ENCODE measurements at regions not wholly inside any gene's neighbourhood (a gene's known extent, or its start where the extent isn't known, plus 50 kb on each side); places are given as distances from the start of the nearest gene placed in this dataset.

DNA sequence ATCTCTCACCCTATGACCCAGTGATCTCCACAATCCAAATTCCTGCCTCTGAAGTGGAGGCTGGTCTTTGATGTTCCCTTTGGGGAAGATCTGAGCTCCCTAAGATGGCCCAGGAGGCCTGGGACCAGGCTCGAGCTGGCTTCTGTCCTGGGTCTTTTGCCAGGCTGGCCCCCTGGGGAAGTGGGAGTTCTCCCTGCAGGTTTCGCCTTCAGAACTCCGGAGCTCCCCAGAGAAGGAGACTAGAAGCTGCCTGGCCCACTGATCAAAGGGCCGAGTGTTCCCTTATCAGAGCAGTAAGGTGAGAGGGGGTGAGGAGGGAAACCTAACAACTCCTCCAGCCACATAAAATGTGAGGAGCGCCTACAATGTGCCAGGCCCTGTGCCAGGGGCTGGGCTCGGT lies 147.1 kb downstream of the IRF8 start:
- in situ Hi-C loops (cut with HindIII; ENCODE audit: low pct_unique_long_range_greater_than_20kb, low sequenced_read_pairs) (no loop called here), intact Hi-C loops (cut with micrococcal nuclease; ENCODE audit: unreplicated experiment) (no loop called here)
- POLR2A ChIA-PET, result no interaction called here
- no TSS peak for BruUV-seq (replicated peaks)
- Histone ChIP-seq H3K9me3 (ENCODE audit: control insufficient read depth, insufficient read depth, low read depth, low read length) (no peaks in the 10 kb centered on the region), H3K4me1 (ENCODE audit: control insufficient read depth, insufficient read depth, low read length) (no peaks in the 10 kb centered on the region), H3K36me3 (ENCODE audit: control insufficient read depth, insufficient read depth, low read length) (no peaks in the 10 kb centered on the region), H3K27ac (ENCODE audit: low read length) (no peak overlapping the region), H3K27me3 (ENCODE audit: control insufficient read depth, insufficient read depth, low read length) (no peaks in the 10 kb centered on the region), H3K4me3 (ENCODE audit: low read depth in 2 of 2, low read length in 2 of 2) (no peak overlapping the region)
- ATAC-seq, result no peak
- CTCF ChIA-PET, result interaction anchor here (0.6 kb wide), 2 partner anchors 148 to 196 kb away, joined by 3 to 4 read pairs; no protein-coding TSS in a partner anchor
- no peak for DNase-seq (ENCODE audit: low read depth, low spot score)
- TF ChIP-seq, protein P1, sequence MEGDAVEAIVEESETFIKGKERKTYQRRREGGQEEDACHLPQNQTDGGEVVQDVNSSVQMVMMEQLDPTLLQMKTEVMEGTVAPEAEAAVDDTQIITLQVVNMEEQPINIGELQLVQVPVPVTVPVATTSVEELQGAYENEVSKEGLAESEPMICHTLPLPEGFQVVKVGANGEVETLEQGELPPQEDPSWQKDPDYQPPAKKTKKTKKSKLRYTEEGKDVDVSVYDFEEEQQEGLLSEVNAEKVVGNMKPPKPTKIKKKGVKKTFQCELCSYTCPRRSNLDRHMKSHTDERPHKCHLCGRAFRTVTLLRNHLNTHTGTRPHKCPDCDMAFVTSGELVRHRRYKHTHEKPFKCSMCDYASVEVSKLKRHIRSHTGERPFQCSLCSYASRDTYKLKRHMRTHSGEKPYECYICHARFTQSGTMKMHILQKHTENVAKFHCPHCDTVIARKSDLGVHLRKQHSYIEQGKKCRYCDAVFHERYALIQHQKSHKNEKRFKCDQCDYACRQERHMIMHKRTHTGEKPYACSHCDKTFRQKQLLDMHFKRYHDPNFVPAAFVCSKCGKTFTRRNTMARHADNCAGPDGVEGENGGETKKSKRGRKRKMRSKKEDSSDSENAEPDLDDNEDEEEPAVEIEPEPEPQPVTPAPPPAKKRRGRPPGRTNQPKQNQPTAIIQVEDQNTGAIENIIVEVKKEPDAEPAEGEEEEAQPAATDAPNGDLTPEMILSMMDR (IDR thresholded peaks at IDR 0.05), result no peak
- TF ChIP-seq POLR2AphosphoS5 (IDR thresholded peaks at IDR 0.05; ENCODE audit: low read depth, low read length) (no peak), SIN3A (IDR thresholded peaks at IDR 0.05; ENCODE audit: borderline replicate concordance, insufficient read depth, low read depth, low read length) (no peak), TCF7L2 (IDR thresholded peaks at IDR 0.05; ENCODE audit: low read depth, low read length) (no peak)
- TF ChIP-seq, protein P2, sequence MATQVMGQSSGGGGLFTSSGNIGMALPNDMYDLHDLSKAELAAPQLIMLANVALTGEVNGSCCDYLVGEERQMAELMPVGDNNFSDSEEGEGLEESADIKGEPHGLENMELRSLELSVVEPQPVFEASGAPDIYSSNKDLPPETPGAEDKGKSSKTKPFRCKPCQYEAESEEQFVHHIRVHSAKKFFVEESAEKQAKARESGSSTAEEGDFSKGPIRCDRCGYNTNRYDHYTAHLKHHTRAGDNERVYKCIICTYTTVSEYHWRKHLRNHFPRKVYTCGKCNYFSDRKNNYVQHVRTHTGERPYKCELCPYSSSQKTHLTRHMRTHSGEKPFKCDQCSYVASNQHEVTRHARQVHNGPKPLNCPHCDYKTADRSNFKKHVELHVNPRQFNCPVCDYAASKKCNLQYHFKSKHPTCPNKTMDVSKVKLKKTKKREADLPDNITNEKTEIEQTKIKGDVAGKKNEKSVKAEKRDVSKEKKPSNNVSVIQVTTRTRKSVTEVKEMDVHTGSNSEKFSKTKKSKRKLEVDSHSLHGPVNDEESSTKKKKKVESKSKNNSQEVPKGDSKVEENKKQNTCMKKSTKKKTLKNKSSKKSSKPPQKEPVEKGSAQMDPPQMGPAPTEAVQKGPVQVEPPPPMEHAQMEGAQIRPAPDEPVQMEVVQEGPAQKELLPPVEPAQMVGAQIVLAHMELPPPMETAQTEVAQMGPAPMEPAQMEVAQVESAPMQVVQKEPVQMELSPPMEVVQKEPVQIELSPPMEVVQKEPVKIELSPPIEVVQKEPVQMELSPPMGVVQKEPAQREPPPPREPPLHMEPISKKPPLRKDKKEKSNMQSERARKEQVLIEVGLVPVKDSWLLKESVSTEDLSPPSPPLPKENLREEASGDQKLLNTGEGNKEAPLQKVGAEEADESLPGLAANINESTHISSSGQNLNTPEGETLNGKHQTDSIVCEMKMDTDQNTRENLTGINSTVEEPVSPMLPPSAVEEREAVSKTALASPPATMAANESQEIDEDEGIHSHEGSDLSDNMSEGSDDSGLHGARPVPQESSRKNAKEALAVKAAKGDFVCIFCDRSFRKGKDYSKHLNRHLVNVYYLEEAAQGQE (IDR thresholded peaks at IDR 0.05; ENCODE audit: insufficient read depth in 1 of 2, low read depth in 2 of 2, low read length in 1 of 2), result no peak

DNA sequence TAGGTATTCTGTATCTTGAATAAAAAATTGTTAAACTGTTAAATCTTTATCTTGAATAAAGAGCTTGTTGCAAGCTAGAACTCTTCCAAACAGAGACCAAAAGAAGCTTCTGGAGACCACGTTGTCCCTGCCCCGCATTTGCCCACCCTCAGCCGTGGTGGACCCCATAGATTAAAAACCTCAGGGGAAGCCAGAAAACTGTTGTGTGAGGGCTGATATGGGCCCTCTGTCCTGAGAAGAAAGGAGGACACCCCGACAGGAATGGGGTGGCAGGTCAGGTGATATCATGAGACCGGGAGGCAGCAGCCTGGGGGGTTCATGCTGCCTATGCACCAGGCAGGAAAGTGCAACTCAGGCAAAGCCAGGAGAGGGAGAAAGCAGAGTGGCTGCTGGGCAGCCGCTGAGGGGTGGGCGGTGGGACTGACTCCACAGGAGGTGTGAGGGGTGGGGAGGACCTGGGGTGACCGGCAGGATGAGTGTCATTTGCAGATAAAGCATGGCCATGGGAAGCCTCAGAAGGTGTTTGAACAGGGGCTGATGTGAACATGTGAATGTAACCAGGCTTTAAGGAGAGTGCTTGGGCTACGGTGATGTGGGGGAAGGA lies 147.8 kb downstream of the IRF8 start:
- BruUV-seq (replicated peaks), result no TSS peak
- Histone ChIP-seq H3K27me3 (ENCODE audit: control insufficient read depth, insufficient read depth, low read length) (no peaks in the 10 kb centered on the region), H3K9me3 (ENCODE audit: control insufficient read depth, insufficient read depth, low read depth, low read length) (no peaks in the 10 kb centered on the region), H3K4me3 (ENCODE audit: low read depth in 2 of 2, low read length in 2 of 2) (no peak overlapping the region), H3K4me1 (ENCODE audit: control insufficient read depth, insufficient read depth, low read length) (no peaks in the 10 kb centered on the region), H3K27ac (ENCODE audit: low read length) (no peak overlapping the region), H3K36me3 (ENCODE audit: control insufficient read depth, insufficient read depth, low read length) (no peaks in the 10 kb centered on the region)
- in situ Hi-C loops (cut with HindIII; ENCODE audit: low pct_unique_long_range_greater_than_20kb, low sequenced_read_pairs) (no loop called here), intact Hi-C loops (cut with micrococcal nuclease; ENCODE audit: unreplicated experiment) (no loop called here)
- ATAC-seq (no peak), DNase-seq (ENCODE audit: low read depth, low spot score) (no peak)
- POLR2A ChIA-PET, result no interaction called here
- TF ChIP-seq, protein P1 (IDR thresholded peaks at IDR 0.05), result no peak
- TF ChIP-seq TCF7L2 (IDR thresholded peaks at IDR 0.05; ENCODE audit: low read depth, low read length), result no peak
- TF ChIP-seq POLR2AphosphoS5 (IDR thresholded peaks at IDR 0.05; ENCODE audit: low read depth, low read length), result no peak
- TF ChIP-seq, protein P2 (IDR thresholded peaks at IDR 0.05; ENCODE audit: insufficient read depth in 1 of 2, low read depth in 2 of 2, low read length in 1 of 2), result no peak
- TF ChIP-seq SIN3A (IDR thresholded peaks at IDR 0.05; ENCODE audit: borderline replicate concordance, insufficient read depth, low read depth, low read length), result no peak
- CTCF ChIA-PET, result interaction anchor here (0.5 to 0.6 kb wide), 2 partner anchors 26 to 147 kb away, joined by 3 to 9 read pairs; no protein-coding TSS in a partner anchor

All from Panc1 (cell line).